ENCODE measurements at regions not wholly inside any gene's neighbourhood (a gene's known extent, or its start where the extent isn't known, plus 50 kb on each side); places are given as distances from the start of the nearest gene placed in this dataset.

- no peak for DNase-seq
These were observed 417.9 kb upstream of the KLF6 start for GRCh38 chr10:4202938-4203337.

- no peak for DNase-seq
These were observed 417.1 kb upstream of the KLF6 start for GRCh38 chr10:4201866-4202825.

- no peak for DNase-seq
These were observed 414.2 kb upstream of the KLF6 start for GRCh38 chr10:4199196-4199595.

GRCh38 chr10:4198216-4198615 lies 413.2 kb upstream of the KLF6 start:
- DNase-seq: no peak

- no peak for DNase-seq
These were observed 412.7 kb upstream of the KLF6 start for GRCh38 chr10:4197676-4198075.

- DNase-seq: no peak
These were observed 411.9 kb upstream of the KLF6 start for GRCh38 chr10:4196771-4197390.

GRCh38 chr10:4196183-4196582 lies 411.2 kb upstream of the KLF6 start:
- no peak for DNase-seq

GRCh38 chr10:4195213-4195612 lies 410.2 kb upstream of the KLF6 start:
- no peak for DNase-seq

- DNase-seq: no peak
These were observed 409.2 kb upstream of the KLF6 start for GRCh38 chr10:4194231-4194630.

GRCh38 chr10:4191894-4192293 lies 406.9 kb upstream of the KLF6 start:
- no peak for DNase-seq

GRCh38 chr10:4191354-4191753 lies 406.3 kb upstream of the KLF6 start:
- DNase-seq: no peak

- no peak for DNase-seq
These were observed 405.9 kb upstream of the KLF6 start for GRCh38 chr10:4190876-4191275.

- no peak for DNase-seq
These were observed 404.3 kb upstream of the KLF6 start for GRCh38 chr10:4189281-4189680.

- no peak for DNase-seq
These were observed 403.4 kb upstream of the KLF6 start for GRCh38 chr10:4188406-4188805.

- DNase-seq: no peak
These were observed 402.0 kb upstream of the KLF6 start for GRCh38 chr10:4186849-4187540.

GRCh38 chr10:4183761-4184261 lies 398.8 kb upstream of the KLF6 start:
- DNase-seq: no peak

- no peak for DNase-seq
These were observed 396.6 kb upstream of the KLF6 start for GRCh38 chr10:4181621-4182049.

- DNase-seq: no peak
These were observed 396.1 kb upstream of the KLF6 start for GRCh38 chr10:4181081-4181480.

GRCh38 chr10:4177791-4178190 lies 392.8 kb upstream of the KLF6 start:
- no peak for DNase-seq

- DNase-seq: no peak
These were observed 391.7 kb upstream of the KLF6 start for GRCh38 chr10:4176500-4177281.

GRCh38 chr10:4174197-4174596 lies 389.2 kb upstream of the KLF6 start:
- DNase-seq: no peak
